Ovary (tissue), 7 donors: ENCODE measurements at regions not wholly inside any gene's neighbourhood (a gene's known extent, or its start where the extent isn't known, plus 50 kb on each side); places are given as distances from the start of the nearest gene placed in this dataset.
"Not testable (repeated sequence)": the region's sequence is repeated elsewhere in the genome, so short reads cannot be mapped to it uniquely, and the experiment has no call there.

Source experiments
- DNase-seq, 5 donors: peaks; one replicate each; pipeline ENCODE4 v3.0.0-alpha.2; 2019 to 2020
- H3K27ac ChIP-seq, 2 donors: fragments of 200-600 bp; one replicate each; pipeline versions ENCODE4 v1.5.1 to v1.8.0; 2019 to 2022
- H3K27me3 ChIP-seq: fragments of 200-600 bp; one replicate; pipeline ENCODE4 v1.8.0; 2022
- H3K36me3 ChIP-seq: fragments of 200-600 bp; sonication (generic); one replicate; pipeline ENCODE4 v1.5.1; 2019
- H3K4me1 ChIP-seq: one replicate; pipeline ENCODE4 v1.8.1; 2013; ENCODE audit warnings: mild to moderate bottlenecking, moderate library complexity; ENCODE audit not compliant: insufficient read depth
- H3K4me3 ChIP-seq: fragments of 200-600 bp; sonication (generic); one replicate; pipeline ENCODE4 v1.5.1; 2017
- H3K9me3 ChIP-seq, 2 donors: fragments of 200-600 bp in 1 of 2; sonication (generic) in 1 of 2; one replicate each; pipeline versions ENCODE4 v1.5.1 to v1.8.1; 2013 to 2019; ENCODE audit warnings: mild to moderate bottlenecking in 1 of 2, moderate library complexity in 1 of 2
- CTCF ChIP-seq, 3 donors: fragments of 450-650 bp in 2 of 3; fragments of 200-600 bp in 1 of 3; IDR thresholded peaks; one replicate each; pipeline versions ENCODE4 v1.5.1 to v1.8.0; 2016 to 2022; ENCODE audit warnings: antibody characterized with exemption in 3 of 3, mild to moderate bottlenecking in 1 of 3
- EP300 ChIP-seq: sonication (generic); formaldehyde crosslinking; IDR thresholded peaks from one replicate; pipeline ENCODE4 v1.6.1; 2017; ENCODE audit warnings: antibody characterized with exemption
- POLR2A ChIP-seq: fragments of 450-650 bp; IDR thresholded peaks from one replicate; pipeline ENCODE4 v1.6.1; 2017; ENCODE audit warnings: antibody characterized with exemption, mild to moderate bottlenecking, moderate library complexity
- WGBS, 3 donors: extraction: QIAGEN DNeasy Blood & Tissue Kit in 1 of 3; methylation state at CpG; one replicate each; pipeline versions ENCODE4 v1.1.5 to v1.1.7; 2013 to 2017; 5-methylcytosine and 5-hydroxymethylcytosine counted together
- intact Hi-C, 4 donors: fragments of 100-400 bp; cut with DNase I; formaldehyde crosslinking; loops; one replicate each; pipeline versions ENCODE4 v1.11.0 to v1.15.1; 2022 to 2023
- donor health status: DM: no; HTN: no; CAD: no; lungs with moderate emphysema.
- donor health status: DM: no; HTN: no; CAD: no.
- donor health status: Bipolar disorder and iron deficiency.
- donor health status: DM: no; HTN: no; CAD: no.
- donor health status: DM: yes; HTN: yes; CAD: no.

- H3K4me3 ChIP-seq, DNase-seq, intact Hi-C loops, H3K9me3 ChIP-seq, H3K27me3 ChIP-seq, H3K36me3 ChIP-seq, H3K4me1 ChIP-seq, H3K27ac ChIP-seq: not testable (repeated sequence)
- 48 to 57% (median 54%) methylated on average over 3 of the region's 3 CpGs for WGBS, 3 donors
Observed at GRCh38 chr10:42193588-42193987, 444.8 kb downstream of the ZNF33B start.

- 1 to 4% (median 2%) methylated on average over 4 of the region's 4 CpGs for WGBS, 3 donors
- H3K27ac ChIP-seq, H3K27me3 ChIP-seq, H3K4me1 ChIP-seq, intact Hi-C loops, DNase-seq, H3K9me3 ChIP-seq, H3K4me3 ChIP-seq, H3K36me3 ChIP-seq: not testable (repeated sequence)
Observed at GRCh38 chr10:42192450-42192849, 445.9 kb downstream of the ZNF33B start.

- H3K27ac ChIP-seq, H3K9me3 ChIP-seq, H3K4me3 ChIP-seq, H3K36me3 ChIP-seq, H3K4me1 ChIP-seq, DNase-seq, H3K27me3 ChIP-seq, intact Hi-C loops: not testable (repeated sequence)
- 63 to 74% (median 68%) methylated on average over 5 to 6 of the region's 6 CpGs for WGBS, 3 donors
Observed at GRCh38 chr10:42187501-42188195, 450.7 kb downstream of the ZNF33B start.

- intact Hi-C loops, H3K27me3 ChIP-seq, H3K4me3 ChIP-seq, H3K27ac ChIP-seq, H3K4me1 ChIP-seq, H3K9me3 ChIP-seq, H3K36me3 ChIP-seq, DNase-seq: not testable (repeated sequence)
- WGBS, 3 donors, result 5 to 16% (median 11%) methylated on average over 7 to 30 of the region's 30 CpGs
Observed at GRCh38 chr10:42177793-42178689, 460.3 kb downstream of the ZNF33B start.

GRCh38 chr10:42177077-42177792 lies 461.1 kb downstream of the ZNF33B start:
- Histone ChIP-seq H3K27ac (no peak overlapping the region), H3K36me3 (no peaks in the 10 kb centered on the region), H3K9me3 (no peaks in the 10 kb centered on the region), H3K27me3 (no peaks in the 10 kb centered on the region), H3K4me3 (no peak overlapping the region), H3K4me1 (no peaks in the 10 kb centered on the region)
- no peak for DNase-seq
- WGBS, 3 donors, result 4 to 17% (median 6%) methylated on average over 40 to 83 of the region's 93 CpGs
- intact Hi-C loops, result no loop called here
- TF ChIP-seq POLR2A (no peak), EP300 (no peak), CTCF (IDR thresholded peaks at IDR 0.05) (no peak)

GRCh38 chr10:42150428-42151061 lies 487.8 kb downstream of the ZNF33B start:
- H3K36me3 ChIP-seq, result no peaks in the 10 kb centered on the region

More at GRCh38 chr10:42150428-42151061, 487.8 kb downstream of the ZNF33B start:
- 30 to 63% (median 48%) methylated on average over 57 to 59 of the region's 59 CpGs for WGBS, 3 donors
- H3K27ac ChIP-seq, result no peak overlapping the region
- TF ChIP-seq CTCF (IDR thresholded peaks at IDR 0.05) (no peak), EP300 (no peak), POLR2A (no peak)
- no peak overlapping the region for H3K4me3 ChIP-seq
- no peaks in the 10 kb centered on the region for H3K27me3 ChIP-seq
- H3K9me3 ChIP-seq, result peaks cover 0 to 14% of the 10 kb centered on the region in 2 donors
- intact Hi-C loops, result no loop called here
- no peaks in the 10 kb centered on the region for H3K4me1 ChIP-seq
- DNase-seq, result no peak
